PC-9 (cell line): ENCODE measurements at regions not wholly inside any gene's neighbourhood (a gene's known extent, or its start where the extent isn't known, plus 50 kb on each side); places are given as distances from the start of the nearest gene placed in this dataset.

Source experiments
- CTCF ChIP-seq: fragments of 200-600 bp; sonication (generic); conservative IDR thresholded peaks from 2 replicates; pipeline ENCODE4 v1.6.1; 2017; ENCODE audit warnings: mixed run types, antibody characterized with exemption, mild to moderate bottlenecking, moderate library complexity
- EZH2 ChIP-seq: fragments of 200-600 bp; sonication (generic); IDR thresholded peaks from 2 replicates; pipeline ENCODE4 v1.8.0; 2017; ENCODE audit warnings: antibody characterized with exemption, low read depth

GRCh38 chr3:159364511-159364910 is 562.7 kb downstream of the MFSD1 start:
- TF ChIP-seq CTCF = no peak
- no peak for TF ChIP-seq EZH2
